ENCODE measurements at regions not wholly inside any gene's neighbourhood (a gene's known extent, or its start where the extent isn't known, plus 50 kb on each side); places are given as distances from the start of the nearest gene placed in this dataset.
A peak's percentile ranks its signal among the peaks of the same experiment; 100 is the strongest.

DNA sequence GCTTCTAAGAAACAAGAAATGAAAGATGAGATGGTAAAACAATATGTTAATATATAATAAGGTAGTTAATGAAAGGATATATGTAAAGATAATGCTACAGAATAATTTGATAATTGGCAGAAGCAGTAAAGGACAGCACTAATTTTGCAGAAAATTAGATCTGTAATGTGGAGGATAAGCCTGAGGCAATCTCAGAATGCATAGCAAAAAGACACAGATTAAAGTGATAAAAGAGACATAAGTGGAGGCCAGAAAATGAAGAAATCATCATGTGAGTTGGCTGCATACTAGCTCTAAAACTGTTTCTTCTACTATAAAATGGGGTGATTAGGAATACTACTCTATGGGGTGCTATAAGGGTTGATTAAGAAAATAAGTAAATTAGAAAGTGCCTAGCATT, 225.9 kb downstream of the SEC61B start:
- DNase-seq, result no peak

DNA sequence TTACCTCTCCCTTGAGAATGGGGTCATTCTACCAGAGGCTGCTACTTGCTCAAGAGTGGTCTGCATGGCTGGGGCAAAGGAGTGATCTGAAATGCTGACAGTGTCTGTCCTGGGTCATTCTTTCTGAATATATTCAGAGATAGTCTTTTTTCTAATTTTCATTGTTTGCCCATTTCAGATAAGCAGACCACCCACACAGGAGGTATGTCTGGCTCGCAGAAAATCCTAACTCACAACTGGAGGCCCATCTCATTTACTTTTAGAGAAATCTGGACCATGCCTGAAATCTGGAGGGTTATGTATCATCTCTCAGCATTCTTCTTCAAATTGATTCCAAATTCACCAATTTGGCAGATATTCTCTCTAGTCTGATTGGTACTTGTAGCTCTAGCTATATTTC, 227.6 kb downstream of the SEC61B start:
- no peak for DNase-seq

DNA sequence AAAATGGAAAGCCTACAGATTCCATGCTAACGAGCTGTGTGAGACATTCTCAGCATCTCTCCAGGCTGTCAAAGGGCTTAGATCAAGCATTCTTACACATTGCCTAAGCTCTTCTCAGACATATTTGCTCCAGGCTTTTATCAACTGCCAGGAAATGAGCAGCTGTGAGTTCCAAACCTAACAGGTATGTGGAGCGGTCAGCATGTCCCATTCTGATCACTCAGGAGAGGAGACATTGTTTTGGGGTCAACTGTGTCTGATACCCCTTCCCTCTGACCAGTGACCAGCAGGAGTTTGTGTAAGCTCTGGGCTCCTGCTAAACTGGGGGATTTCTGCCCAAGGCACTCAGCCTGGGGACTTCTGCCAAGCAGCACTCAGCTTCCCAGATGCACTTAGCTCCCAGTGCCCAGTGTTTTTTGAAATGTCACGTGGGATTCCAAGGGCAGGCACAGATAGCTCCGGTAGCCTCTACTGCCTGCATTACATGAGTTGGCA, 229.1 kb downstream of the SEC61B start:
- DNase-seq, result no peak

DNA sequence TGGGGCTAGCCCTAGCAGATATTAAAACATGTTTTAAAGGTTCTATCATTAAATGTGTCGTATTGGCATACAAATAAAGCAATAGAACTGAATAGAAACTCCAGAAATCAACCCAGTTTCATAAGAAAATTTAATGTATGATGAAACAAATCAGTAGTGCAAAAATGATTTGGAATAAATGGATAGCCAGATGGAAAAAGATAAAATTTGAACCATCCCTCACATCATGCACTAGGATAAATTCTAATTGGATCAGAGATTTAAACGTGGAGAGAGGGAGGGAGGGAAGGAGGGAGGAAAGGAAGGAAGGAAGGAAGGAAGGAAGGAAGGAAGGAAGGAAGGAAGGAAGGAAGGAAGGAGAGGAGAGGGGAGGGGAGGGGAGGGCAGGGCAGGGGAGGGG, 235.3 kb downstream of the SEC61B start:
- DNase-seq, result no peak

DNA sequence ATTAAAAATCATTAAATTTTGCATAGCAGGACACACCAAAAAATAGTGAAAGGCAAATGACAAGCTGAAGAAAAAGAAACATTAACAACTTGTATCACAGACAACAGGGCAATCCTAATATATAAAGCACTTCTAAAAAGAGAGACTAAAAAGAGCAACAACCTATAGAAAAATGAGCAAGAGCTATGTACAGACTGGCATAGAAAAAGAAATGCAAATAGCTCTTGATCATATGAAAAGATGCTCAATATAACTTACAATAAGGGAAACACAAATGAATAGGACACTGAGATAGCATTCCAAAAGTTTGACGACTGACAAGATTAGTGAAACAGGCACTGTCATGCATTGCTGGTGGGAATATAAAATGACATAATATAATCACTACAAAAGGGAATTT, 235.9 kb downstream of the SEC61B start:
- DNase-seq, result no peak

DNA sequence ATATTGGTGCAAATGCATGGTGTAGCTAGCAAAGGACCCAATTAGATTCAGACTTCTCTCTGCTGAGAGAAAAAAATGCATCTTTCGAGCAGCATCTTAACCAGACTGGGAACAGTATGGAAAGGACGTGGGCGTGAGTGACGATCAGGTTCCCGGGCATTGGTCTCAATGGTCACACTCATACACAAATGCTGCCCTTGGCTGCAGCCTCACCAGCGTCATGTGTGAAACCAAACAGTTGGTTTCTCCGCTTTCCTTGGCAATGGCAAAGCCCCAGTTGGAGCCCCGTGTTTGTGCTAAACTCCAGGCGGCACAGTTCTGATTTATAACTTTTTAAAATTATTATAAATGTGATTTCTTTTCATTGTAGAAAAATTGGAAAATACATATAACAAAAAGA, 237.8 kb downstream of the SEC61B start:
- DNase-seq, result no peak

DNA sequence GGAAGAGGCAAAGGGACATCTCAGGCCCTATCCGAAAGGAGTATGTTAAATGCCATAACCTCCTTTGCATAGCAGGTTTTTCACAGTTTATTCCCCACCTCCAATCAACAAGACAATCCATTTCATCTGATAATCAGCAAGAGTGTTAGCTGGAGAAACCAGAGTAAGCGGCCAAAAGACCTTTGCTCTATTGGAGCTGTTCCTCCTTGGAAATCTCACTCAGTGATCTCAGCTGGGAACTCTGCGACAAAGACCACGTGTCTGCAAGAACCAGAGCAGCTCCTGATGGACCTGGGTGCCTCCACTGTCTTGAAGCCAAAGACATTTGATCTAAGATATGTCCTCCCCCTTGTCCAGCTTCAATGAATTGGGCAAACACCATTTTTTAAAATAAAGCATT, 241.0 kb downstream of the SEC61B start:
- no peak for DNase-seq

DNA sequence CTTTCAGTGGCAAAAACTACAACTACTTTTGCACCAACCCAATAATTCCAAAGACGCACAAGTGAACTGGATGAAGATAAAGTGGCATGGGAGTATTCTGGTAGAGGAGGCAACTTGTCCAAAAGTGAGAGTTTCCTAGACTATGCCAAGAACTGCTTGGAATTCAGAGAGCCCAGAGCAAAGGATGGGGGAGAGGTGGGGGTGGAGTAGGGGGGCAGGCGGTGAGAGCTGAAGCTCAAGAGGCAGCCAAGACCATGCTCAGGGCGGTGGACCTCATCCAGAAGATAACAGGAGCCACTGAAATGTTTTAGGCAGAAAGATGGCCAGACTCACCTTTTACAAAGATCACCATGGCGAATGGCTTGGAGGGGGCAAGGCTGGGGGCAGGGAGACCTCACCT, 242.5 kb downstream of the SEC61B start:
- DNase-seq, result no peak

DNA sequence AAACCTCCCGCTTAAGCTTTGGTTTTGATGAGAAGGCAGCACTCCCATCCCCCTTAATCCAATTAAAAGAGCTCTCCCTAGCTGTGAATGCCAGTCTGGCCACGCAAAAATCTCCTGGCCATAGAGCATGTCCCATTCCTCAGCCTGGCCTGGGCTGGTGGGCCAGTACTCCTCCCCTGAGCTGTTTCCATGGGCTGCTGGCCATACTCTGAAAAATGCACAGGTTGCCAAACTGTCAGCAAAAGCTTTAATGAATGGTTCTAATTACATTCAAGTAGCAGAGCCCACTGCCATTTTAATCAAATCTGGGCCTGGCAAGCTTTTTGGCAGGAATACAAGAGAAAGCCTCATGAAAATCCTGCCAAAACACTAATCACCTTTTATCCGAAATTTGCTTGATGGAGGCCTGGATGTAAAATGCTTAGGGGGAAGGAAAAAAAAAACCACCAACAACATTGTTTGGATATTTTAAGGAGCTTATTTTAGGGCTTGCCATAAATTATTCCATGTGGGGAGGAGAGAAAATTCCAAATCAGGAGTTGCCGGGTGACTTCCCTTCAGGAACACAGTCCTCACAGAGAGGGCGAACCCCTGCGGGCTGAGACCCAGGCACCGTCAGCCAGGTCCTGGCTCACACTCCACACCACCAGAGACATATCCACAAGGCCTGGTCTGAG, 243.3 kb downstream of the SEC61B start:
- peak; percentile 36 for DNase-seq

DNA sequence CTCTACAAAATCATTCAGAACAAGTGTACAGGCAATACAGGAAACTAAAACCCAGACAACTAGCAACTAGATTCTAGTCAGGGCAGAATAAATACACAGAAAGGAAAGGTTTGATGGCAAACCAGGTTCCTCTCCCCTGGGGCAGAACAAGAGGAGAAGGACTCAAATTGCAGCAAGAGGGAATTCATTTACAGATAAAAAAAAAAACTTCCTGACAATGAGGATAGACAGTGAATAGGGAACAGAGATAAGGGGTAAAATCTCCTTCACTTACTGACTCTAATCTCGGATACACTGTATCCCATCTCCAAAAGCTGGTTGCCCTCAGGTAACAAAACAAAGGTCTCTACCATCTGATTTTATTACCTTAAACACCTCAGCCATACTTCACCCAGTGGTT, 244.0 kb downstream of the SEC61B start:
- DNase-seq, result no peak

DNA sequence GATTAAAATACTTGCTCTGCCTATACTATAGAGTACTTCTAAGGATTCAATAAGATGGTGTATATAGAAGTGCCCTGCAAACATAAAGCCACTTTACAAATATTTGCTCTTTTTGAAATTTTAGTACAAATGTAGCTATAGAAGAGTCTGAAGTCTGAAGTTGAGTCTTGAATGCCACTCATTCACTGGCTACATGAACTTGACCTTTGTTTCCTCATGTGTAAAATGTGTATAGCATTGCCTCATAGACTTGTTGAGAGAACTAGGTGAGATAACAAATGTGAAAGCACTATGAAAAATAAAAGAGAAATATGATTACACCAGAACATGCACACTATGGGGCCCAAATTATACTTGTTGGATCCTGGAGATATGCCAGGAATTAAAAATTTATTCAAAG, 244.7 kb downstream of the SEC61B start:
- DNase-seq, result no peak

DNA sequence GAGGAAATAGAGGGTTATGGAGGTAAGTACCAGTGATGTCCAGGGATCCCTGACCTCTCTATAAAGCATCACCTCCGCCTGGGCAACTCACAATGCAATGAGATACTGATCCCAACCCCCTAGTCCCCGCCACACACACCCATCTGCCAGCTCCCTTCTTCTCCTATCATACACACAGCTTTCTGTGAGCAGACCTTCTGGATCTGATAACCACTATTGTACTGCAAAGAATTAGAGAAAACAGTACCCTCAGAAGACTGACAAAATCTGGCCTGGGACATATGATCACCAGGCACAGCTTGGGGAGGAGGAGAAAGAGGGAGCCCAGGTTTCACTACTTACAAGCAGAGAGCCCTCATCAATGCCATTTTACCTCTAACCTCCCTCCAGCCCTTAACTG, 249.0 kb downstream of the SEC61B start:
- no peak for DNase-seq

DNA sequence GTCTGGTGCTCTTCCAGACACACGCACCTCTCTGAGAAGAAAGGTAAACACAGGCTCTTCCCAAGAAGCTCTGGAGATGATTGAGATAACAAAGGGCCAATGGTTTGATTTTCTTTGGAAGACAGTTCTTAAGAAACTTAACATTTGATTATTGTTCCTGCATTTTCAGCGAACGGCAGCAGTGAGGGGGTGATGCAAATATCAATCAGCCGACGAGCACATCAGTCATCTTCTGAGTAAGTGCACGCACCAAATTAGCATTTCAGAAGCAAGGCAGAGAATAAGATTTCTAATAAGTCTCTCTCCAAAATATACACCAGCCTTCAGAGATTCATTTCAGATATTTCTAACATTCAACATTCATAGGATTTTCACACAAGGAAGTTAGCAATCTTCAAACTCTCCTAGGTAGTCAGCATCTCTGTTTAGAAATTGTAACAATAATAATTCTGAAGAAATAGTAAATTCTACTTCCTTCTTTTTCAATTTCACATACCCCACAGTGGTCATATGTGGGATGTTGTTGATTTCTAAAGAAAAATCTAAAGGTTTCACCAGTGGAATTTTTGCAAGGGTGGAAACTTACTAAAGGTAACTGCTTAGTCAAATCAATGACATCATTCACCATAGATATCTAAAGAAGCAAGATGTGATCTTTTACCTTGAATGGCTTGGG, 250.3 kb downstream of the SEC61B start:
- DNase-seq, result no peak

DNA sequence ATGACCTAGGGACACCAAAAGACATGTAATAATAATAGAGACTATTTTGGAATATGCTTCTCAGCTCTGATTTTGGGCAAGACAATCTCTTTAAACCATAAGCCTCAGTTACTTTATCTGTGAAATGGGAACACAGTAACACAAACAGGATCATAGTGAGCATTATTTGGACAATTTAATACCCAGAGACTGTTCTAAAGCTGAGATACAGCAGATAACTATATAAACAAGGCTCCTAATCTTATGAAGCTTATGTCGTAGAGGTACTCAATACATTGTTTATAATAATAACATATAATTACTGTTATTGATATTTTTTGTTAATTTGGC, 250.8 kb downstream of the SEC61B start:
- DNase-seq, result no peak

DNA sequence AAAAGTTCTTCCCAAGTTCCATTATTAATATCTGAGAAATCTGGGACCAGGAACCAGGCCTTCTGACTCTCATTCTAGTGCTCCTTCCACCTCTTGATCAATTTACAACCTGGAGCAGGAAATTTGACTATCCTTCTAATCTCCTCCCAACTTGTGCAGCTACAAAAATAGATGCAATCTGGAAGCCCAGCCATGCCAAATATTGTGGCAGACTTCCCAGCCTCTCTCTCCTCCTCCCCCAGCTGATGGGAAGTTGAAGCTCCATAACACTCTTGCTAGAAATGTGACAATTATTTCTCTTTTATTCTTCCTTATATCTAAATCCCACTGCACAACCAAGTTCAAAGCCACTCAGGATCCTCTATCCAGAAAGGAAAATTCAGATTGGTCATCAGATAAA, 252.1 kb downstream of the SEC61B start:
- no peak for DNase-seq

DNA sequence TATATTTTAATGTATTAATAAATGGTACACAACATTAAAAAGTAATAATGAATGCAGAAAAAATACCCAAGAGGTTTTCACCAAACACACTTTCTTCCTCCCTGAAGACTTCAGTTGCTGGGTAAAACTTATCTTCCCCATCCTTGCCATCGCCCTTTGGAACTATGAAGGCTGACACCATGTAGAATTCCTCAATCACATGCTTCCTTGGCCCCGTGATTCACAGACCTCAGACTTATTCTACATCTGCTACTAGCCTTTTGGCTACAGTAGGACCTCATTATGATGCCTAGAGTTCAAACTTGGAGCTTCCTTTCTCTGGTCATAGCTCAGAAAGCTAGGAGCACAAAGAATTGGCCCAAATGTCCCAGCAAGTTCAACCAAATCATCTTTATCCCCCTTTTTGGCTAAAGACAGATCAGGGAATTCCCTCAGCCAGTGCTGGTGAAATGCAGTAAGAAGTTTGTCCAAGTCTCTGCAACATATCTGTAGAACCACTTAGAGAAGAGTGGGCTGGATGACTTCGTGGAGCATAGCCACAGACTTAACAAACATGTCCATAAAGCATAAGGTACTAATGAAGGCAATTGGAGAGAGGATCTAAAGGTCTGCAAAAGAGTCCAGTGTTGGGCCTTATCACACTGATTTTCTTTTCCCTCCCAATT, 253.5 kb downstream of the SEC61B start:
- DNase-seq, result no peak

DNA sequence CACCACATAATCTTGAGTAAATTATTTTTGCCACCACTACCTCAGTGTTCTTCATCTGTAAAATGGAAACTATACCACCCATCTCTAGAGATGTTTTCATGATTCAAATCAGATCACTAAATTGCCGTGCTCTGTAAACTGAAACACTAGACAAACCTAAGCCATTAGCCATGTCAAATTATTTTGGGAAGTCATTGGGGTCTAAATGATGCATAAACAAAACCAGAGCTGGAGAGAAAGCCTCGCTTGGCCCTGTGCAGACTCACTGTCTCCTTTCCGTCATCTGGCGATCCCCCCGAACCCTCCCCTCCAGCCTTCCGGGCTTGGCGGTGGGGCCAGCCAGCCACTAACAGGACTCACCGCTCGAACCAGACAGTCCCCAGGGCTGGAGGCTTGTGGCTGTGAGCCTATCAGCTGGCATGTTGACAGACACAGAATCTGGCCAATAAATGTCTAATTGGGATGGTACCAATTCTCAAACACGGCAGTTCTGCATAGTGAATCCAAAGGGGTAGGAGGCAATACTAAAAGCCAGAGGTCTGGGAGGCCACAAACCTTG, 256.5 kb downstream of the SEC61B start:
- no peak for DNase-seq

DNA sequence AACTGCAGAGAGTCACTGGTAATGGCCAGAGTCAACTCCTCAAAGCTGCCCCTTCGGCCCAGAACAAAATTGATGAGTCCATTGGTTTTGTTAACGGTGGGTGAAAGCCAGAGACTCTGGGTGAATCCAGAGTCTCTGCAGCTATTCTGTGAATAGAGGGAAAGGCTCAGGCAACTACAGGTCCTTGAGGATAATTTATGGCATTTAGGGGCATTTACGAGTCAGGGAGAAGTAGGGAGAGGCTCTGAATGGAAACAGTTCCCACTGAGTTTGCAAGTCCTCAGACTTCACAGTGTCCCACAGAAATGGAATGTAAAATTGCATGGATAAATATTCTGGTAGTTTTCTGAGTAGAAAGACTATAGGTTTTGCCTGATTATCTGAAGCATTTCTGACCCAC, 257.8 kb downstream of the SEC61B start:
- no peak for DNase-seq

DNA sequence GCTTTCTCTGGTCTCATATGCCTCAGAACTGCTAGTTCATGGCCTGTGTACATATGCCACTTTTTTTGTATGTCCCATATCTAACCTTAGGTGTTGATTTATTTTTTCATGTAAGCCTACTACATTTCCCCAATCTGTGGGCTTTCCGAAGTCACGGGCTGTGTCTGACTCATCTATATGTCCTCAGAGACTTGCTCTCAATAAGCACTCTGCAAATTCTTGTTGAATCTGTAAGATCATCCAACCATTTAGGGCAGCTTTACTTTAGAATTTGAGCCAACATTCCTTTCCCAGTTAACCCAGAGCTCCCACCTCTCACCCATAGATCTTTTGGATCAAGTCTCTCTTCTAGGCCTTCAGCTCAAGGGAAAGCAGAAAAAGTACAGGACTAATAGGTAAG, 263.4 kb downstream of the SEC61B start:
- no peak for DNase-seq

DNA sequence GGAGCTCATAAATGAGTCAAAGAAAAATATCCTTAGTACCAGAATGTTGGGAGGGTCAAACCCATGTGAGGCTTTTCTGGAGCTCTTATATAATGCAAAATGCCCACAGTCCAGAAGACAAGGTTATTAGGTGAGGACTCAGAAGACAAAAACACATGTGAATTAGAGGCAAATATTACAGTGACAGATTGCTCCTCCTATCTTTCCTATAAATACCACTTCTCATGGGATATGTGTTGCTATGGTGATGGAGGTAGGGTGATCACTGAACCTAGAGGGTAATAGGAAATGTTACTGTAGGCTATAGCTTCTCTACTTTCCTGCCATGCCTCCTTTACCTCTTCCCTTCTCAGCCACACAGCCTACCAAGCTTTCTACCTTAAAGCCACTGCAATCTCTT, 264.6 kb downstream of the SEC61B start:
- no peak for DNase-seq

DNA sequence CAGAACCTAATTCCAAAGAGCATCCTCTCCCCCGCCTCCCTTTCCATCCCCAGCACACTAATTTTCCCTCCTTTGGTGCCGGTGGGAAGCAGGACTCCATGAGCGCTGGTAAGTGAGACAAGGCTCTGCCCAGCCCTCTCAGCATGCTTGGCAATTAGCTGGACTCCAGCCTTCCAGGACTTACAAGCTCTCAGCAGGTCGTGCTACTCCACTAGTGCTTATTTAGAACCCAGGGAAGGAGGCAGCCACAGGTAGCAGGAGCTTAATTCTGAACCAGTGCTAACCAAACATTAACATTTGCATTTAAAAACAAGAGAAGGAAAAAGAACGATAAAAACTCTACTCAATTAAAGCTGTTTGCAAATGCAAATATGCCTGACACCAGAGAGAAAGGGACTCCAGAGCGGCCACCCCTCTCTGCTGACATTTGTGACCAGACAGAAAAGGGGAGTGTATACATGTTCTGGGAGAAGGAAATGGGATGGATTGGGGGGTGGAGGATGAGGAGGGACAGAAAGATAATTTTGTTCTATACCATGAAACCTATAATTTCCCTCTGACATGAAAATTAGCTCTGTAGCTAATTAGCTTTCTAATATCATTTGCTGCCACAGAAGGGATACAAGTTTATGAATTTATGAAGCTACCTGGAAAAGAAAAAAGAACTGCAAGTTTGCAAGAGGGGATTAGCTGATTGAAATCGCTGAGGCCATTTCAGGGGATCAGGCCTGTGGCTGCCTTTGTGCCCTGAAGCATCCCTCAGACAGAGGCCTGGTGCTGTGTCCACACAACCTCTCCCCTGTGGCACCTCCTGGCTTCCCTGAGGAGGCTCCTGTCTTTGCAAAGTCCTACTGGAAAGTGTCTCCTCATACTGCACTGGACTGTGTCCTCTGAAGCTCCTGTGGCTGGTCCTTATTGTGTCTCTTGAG, 266.3 kb downstream of the SEC61B start:
- no peak for DNase-seq

DNA sequence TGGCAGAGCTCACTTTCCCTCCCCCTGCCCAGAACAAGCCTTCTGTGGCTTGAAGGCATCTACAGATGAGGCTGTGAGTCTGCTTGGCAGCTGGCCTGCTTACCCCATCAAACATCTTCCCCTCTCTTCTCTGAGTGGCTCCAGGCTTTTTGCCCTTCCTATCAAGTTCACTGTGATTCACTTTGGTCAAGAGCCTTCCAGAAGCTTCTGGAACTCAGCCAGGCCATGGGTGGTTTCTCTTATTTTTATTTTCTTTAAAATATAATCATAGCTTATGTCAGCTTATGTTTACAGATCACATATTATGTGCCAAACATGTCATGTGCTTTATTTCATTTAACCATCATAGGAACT, 267.0 kb downstream of the SEC61B start:
- no peak for DNase-seq

DNA sequence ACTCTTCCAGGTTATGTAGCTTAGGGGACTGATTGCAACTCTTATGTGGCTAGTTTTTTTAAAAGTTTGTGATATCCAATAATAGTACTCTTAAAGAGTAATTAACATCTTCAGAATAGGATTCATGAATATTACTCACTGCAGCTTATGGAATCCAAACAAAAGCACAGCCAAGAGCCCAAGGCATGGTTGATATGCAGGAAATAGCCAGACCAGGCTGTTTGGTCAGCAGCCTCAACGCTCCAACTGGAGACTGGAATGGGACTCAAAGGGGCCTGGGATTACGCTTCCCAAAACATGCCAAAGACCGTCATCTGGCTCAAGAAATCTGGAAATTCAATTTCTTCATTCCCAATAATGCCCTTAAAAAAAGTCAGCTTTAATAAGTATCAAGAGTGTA, 268.6 kb downstream of the SEC61B start:
- DNase-seq, result no peak

Data from NCI-H1048 (cell line).